H9 (cell line): ENCODE measurements at regions not wholly inside any gene's neighbourhood (a gene's known extent, or its start where the extent isn't known, plus 50 kb on each side); places are given as distances from the start of the nearest gene placed in this dataset.

Experiments
- DNase-seq: peaks from one replicate; pipeline ENCODE4 v3.0.0-alpha.2; 2017
- H2AFZ ChIP-seq: one replicate; pipeline ENCODE4 v1.6.1; 2013; ENCODE audit warnings: mild to moderate bottlenecking, low read length, control low read depth, moderate library complexity
- H2AK5ac ChIP-seq: 2 replicates; pipeline ENCODE4 v1.6.1; 2013; ENCODE audit warnings: low read length, control low read depth, mixed read lengths; ENCODE audit not compliant: insufficient read length
- H2BK120ac ChIP-seq: one replicate; pipeline ENCODE4 v1.6.1; 2013; ENCODE audit warnings: low read depth, mild to moderate bottlenecking, low read length, control low read depth, inconsistent platforms; ENCODE audit not compliant: poor library complexity, severe bottlenecking
- H2BK12ac ChIP-seq: 2 replicates; pipeline ENCODE4 v1.6.1; 2013; ENCODE audit warnings: low read length, control low read depth, mixed read lengths, low read depth; ENCODE audit not compliant: insufficient read length
- H2BK15ac ChIP-seq: 2 replicates; pipeline ENCODE4 v1.6.1; 2013; ENCODE audit warnings: low read depth, low read length, control low read depth
- H2BK20ac ChIP-seq: one replicate; pipeline ENCODE4 v1.6.1; 2013; ENCODE audit warnings: low read depth, mild to moderate bottlenecking, low read length, control low read depth, inconsistent platforms; ENCODE audit not compliant: poor library complexity, severe bottlenecking
- H2BK5ac ChIP-seq: 2 replicates; pipeline ENCODE4 v1.6.1; 2013; ENCODE audit warnings: low read length, control low read depth, mixed read lengths; ENCODE audit not compliant: insufficient read length
- H3K14ac ChIP-seq: 2 replicates; pipeline ENCODE4 v1.6.1; 2013; ENCODE audit warnings: low read length, control low read depth; ENCODE audit not compliant: insufficient read depth
- H3K18ac ChIP-seq: 2 replicates; pipeline ENCODE4 v1.6.1; 2013; ENCODE audit warnings: low read depth, mild to moderate bottlenecking, mixed read lengths, low read length, control low read depth; ENCODE audit not compliant: insufficient read length
- H3K23ac ChIP-seq: 2 replicates; pipeline ENCODE4 v1.6.1; 2013; ENCODE audit warnings: low read length, control low read depth, mixed read lengths, low read depth; ENCODE audit not compliant: insufficient read length
- H3K23me2 ChIP-seq: 2 replicates; pipeline ENCODE4 v1.6.1; 2013; ENCODE audit warnings: low read depth, mild to moderate bottlenecking, mixed read lengths, low read length, control low read depth; ENCODE audit not compliant: insufficient read length, poor library complexity, severe bottlenecking
- H3K27ac ChIP-seq: 2 replicates; pipeline ENCODE4 v1.5.1; 2013; ENCODE audit warnings: low read length, control low read depth, mixed read lengths, low read depth; ENCODE audit not compliant: insufficient read length
- H3K27me3 ChIP-seq: 2 replicates; pipeline ENCODE4 v1.6.1; 2013; ENCODE audit warnings: low read length, control low read depth, inconsistent platforms; ENCODE audit not compliant: insufficient read depth
- H3K4ac ChIP-seq: 2 replicates; pipeline ENCODE4 v1.6.1; 2013; ENCODE audit warnings: low read depth, mild to moderate bottlenecking, control low read depth, inconsistent platforms, low read length, moderate library complexity
- H3K4me1 ChIP-seq: 2 replicates; pipeline ENCODE4 v1.6.1; 2013; ENCODE audit warnings: low read length, control low read depth, inconsistent platforms; ENCODE audit not compliant: insufficient read depth
- H3K4me2 ChIP-seq: 2 replicates; pipeline ENCODE4 v1.6.1; 2013; ENCODE audit warnings: low read length, control low read depth, mixed read lengths; ENCODE audit not compliant: insufficient read length, insufficient read depth
- H3K56ac ChIP-seq: 2 replicates; pipeline ENCODE4 v1.6.1; 2013; ENCODE audit warnings: low read depth, mild to moderate bottlenecking, mixed read lengths, low read length, control low read depth; ENCODE audit not compliant: insufficient read length
- H3K79me1 ChIP-seq: 2 replicates; pipeline ENCODE4 v1.6.1; 2013; ENCODE audit warnings: low read depth, mild to moderate bottlenecking, moderate library complexity, low read length, control low read depth, inconsistent platforms; ENCODE audit not compliant: insufficient read depth, poor library complexity, severe bottlenecking
- H3K79me2 ChIP-seq: 2 replicates; pipeline ENCODE4 v1.6.1; 2013; ENCODE audit warnings: low read length, control low read depth, inconsistent platforms; ENCODE audit not compliant: insufficient read depth
- H3K9ac ChIP-seq: 2 replicates; pipeline ENCODE4 v1.6.1; 2013; ENCODE audit warnings: low read length, control low read depth, mixed read lengths; ENCODE audit not compliant: insufficient read length; ENCODE audit errors: extremely low read depth
- H3K9me3 ChIP-seq: one replicate; pipeline ENCODE4 v1.6.1; 2013; ENCODE audit warnings: low read depth, low read length, inconsistent platforms; ENCODE audit not compliant: control insufficient read depth
- H3T11ph ChIP-seq: one replicate; pipeline ENCODE4 v1.6.1; 2013; ENCODE audit warnings: mild to moderate bottlenecking, low read length, control low read depth, inconsistent platforms
- H4K20me1 ChIP-seq: one replicate; pipeline ENCODE4 v1.6.1; 2013; ENCODE audit not compliant: control insufficient read depth, insufficient read length, insufficient read depth
- H4K5ac ChIP-seq: 2 replicates; pipeline ENCODE4 v1.6.1; 2013; ENCODE audit warnings: low read depth, mild to moderate bottlenecking, mixed read lengths, low read length, control low read depth; ENCODE audit not compliant: insufficient read length
- H4K8ac ChIP-seq: replicated peaks from 2 replicates; pipeline ENCODE4 v1.6.1; 2013; ENCODE audit warnings: low read length, control low read depth, mixed read lengths, low read depth; ENCODE audit not compliant: insufficient read length
- H4K91ac ChIP-seq: 2 replicates; pipeline ENCODE4 v1.6.1; 2013; ENCODE audit warnings: low read depth, mild to moderate bottlenecking, moderate library complexity, mixed read lengths, low read length, control low read depth; ENCODE audit not compliant: insufficient read length
- H3K27ac Mint-ChIP-seq, 3 experiments: 2 replicates in 2 of 3; 3 replicates in 1 of 3; pipeline ENCODE4 v1.8.0; 2020 to 2021; ENCODE audit warnings: mixed read lengths in 3 of 3, mild to moderate bottlenecking in 1 of 3, moderate library complexity in 1 of 3
- H3K27me3 Mint-ChIP-seq: 2 replicates; pipeline ENCODE4 v1.8.0; 2021; ENCODE audit warnings: low read depth, mild to moderate bottlenecking, moderate library complexity, mixed read lengths
- H3K36me3 Mint-ChIP-seq, 3 experiments: 2 replicates in 2 of 3; 3 replicates in 1 of 3; pipeline ENCODE4 v1.8.0; 2020 to 2021; ENCODE audit warnings: low read depth in 3 of 3, mixed read lengths in 3 of 3; ENCODE audit not compliant: insufficient read depth in 1 of 3
- H3K4me1 Mint-ChIP-seq, 2 experiments: 2 replicates each; pipeline ENCODE4 v1.8.0; 2020; ENCODE audit warnings: mixed read lengths in 2 of 2
- H3K4me3 Mint-ChIP-seq, 2 experiments: 2 replicates in 1 of 2; 3 replicates in 1 of 2; pipeline ENCODE4 v1.8.0; 2020 to 2021; ENCODE audit warnings: mild to moderate bottlenecking in 2 of 2, mixed read lengths in 2 of 2, moderate library complexity in 1 of 2
- H3K9me3 Mint-ChIP-seq, 2 experiments: 2 replicates in 1 of 2; 3 replicates in 1 of 2; pipeline ENCODE4 v1.8.0; 2020; ENCODE audit warnings: mild to moderate bottlenecking in 2 of 2, mixed read lengths in 2 of 2, moderate library complexity in 1 of 2
- CTCF ChIP-seq: fragments of 200-600 bp; sonication (generic); conservative IDR thresholded peaks from 3 replicates; pipeline ENCODE4 v1.8.0; 2021; ENCODE audit warnings: antibody characterized with exemption, mild to moderate bottlenecking
- WGBS: extraction: QIAGEN DNeasy Blood & Tissue Kit; methylation state at CpG from one replicate; pipeline ENCODE4 v1.1.7; 2013; ENCODE audit warnings: missing lambda C conversion rate, low lambda C conversion rate, mixed read lengths; ENCODE audit not compliant: insufficient read length; ENCODE audit errors: extremely low coverage; 5-methylcytosine and 5-hydroxymethylcytosine counted together

GRCh38 chr7:153398370-153398769 is 638.8 kb downstream of the ACTR3B start:
- Histone ChIP-seq H3K23ac (no peak overlapping the region), H3K23me2 (no peaks in the 10 kb centered on the region), H2BK15ac (no peak overlapping the region), H3K9me3 (peaks cover 43% of the 10 kb centered on the region), H2BK20ac (no peak overlapping the region), H3K4ac (no peak overlapping the region), H3K14ac (no peak overlapping the region), H3K79me1 (no peaks in the 10 kb centered on the region), H3K79me2 (no peaks in the 10 kb centered on the region), H3T11ph (no peak overlapping the region), H4K91ac (no peak overlapping the region), H2BK120ac (no peak overlapping the region), H4K20me1 (no peaks in the 10 kb centered on the region), H3K27ac (no peak overlapping the region), H3K9ac (no peak overlapping the region), H2BK5ac (no peak overlapping the region), H2AFZ (no peak overlapping the region), H4K5ac (no peak overlapping the region), H3K27me3 (no peaks in the 10 kb centered on the region), H4K8ac (no peak overlapping the region), H2BK12ac (no peak overlapping the region), H3K4me2 (no peak overlapping the region), H2AK5ac (no peak overlapping the region), H3K18ac (no peak overlapping the region), H3K4me1 (no peaks in the 10 kb centered on the region), H3K56ac (no peak overlapping the region)
- no peak overlapping the region for H3K27ac Mint-ChIP-seq
- no peak for TF ChIP-seq CTCF
- H3K36me3 Mint-ChIP-seq = peaks cover 9 to 37% (median 11%) of the 10 kb centered on the region in 3 experiments
- peaks cover 92 to 93% of the 10 kb centered on the region in 2 experiments for H3K9me3 Mint-ChIP-seq
- H3K4me1 Mint-ChIP-seq = no peaks in the 10 kb centered on the region
- no CpG with 5 or more reads among the region's 2 CpGs for whole genome bisulfite sequencing
- no peak for DNase-seq
- peaks cover 2% of the 10 kb centered on the region for H3K27me3 Mint-ChIP-seq
- H3K4me3 Mint-ChIP-seq = no peak overlapping the region
